GM19043 (cell line): ENCODE measurements at regions not wholly inside any gene's neighbourhood (a gene's known extent, or its start where the extent isn't known, plus 50 kb on each side); places are given as distances from the start of the nearest gene placed in this dataset.
"Not testable (repeated sequence)": the region's sequence is repeated elsewhere in the genome, so short reads cannot be mapped to it uniquely, and the experiment has no call there.

ENCODE experiments used
- ATAC-seq: cut with Tn5 transposase; IDR thresholded peaks from one replicate; pipeline ENCODE4 v1.9.1; 2021; ENCODE audit warnings: low read depth; ENCODE audit not compliant: unreplicated experiment

DNA sequence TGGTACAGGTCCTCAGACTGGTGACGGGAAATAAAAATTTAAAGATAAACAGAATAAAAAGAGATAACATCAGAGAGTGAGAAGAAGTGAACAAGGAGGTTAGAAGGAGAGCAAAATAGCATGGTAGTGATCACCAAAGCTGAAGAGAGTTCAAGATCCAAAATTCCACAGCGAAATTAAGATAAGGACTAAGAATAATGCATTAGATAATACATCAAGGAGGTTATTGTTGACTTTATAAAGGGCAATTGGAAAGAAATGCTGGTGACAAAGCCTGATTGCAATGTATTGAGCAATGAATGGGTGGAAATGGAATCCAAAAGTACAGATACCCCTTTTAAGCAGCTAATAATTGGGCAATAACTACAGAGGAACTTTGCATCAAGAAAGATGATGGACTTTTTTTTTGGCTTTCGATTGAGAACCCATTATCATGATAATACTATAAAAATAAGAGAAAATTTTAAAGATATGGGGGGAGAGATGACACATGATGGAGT is 101.6 kb upstream of the MAP9 start:
- no peak for ATAC-seq

DNA sequence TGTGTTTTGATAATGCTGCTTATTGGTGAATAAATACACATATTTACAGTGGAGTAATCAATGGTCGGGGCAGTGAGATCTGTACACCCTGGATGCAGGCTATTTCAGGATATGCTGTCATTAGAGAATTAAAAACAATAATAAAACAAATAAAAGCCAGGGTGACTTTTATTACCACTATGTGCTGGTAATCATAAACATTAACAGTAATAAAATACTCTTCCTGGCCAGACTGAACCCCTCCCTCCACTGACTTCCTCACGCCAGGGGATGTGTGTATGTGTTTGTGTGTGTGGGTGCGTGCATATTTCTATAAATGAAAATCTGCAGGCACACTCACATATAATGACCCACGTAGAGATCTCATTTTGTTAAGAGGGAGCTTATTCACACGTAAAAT is 98.0 kb upstream of the MAP9 start:
- no peak for ATAC-seq

DNA sequence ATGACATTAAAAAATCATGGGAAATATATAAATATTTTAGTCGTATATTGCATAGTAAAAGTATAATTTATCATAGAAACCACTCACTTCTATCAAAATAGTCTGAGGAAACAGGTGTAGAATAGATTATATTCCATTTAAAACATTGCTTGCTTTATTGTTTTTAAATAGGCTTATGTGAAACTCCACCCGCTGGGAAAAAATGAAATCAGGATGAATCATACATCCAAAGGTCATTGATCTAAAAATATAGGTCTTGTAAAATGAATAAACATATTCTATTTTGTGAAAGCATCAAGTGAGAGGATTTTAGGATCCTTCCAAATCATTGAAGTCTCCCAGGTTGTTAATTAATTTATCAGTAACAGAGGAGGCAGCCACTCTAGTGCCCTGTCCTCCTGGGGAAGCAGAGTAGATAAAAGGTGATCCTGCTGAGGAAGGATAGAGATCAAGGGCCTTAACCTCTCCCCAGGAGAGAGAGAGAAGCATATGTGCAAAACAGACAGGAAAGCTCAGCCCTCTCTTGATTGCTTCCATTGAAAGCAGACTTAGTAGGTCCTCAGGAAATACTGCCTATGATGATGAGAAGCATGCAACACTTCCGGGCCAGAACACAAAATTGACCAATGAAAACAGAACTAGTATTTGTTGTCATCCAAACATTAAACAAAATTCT is 96.8 kb upstream of the MAP9 start:
- no peak for ATAC-seq

DNA sequence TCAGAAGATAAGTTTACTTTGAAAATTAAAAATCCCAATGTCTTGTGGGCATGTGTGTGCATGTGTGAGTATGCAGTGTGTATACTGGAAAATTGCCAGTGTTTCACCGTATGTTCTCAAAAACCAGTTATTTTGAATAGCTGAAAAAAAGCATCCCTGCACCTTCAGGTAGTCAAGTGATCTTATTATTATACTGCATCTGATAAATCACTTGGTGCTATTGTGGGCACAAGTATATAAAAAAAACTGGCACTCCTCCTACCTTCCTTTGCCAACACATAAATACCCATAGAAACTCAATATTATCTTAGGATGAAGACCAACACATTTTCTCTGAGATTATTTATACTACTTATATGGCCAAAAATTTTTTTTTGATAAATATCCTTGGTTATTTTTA is 91.5 kb upstream of the MAP9 start:
- no peak for ATAC-seq

DNA sequence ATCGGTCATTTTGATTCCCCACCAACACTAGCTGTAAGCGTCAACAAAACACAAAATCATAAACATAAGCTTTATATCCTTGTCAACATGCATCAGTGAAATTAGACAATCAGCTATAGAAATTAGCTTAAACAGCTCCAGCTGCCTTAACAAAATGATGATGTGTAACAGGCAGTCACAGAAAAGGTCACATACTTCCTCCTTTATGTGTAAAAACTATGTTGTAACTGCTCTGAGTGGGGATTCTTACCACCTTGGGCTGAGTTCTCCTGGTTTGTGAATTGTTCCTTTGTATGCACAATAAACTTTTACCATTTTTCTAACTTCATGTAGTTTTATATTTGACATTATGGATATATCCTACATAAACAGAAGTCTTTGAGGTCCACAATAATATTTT is 73.9 kb upstream of the MAP9 start:
- no peak for ATAC-seq

DNA sequence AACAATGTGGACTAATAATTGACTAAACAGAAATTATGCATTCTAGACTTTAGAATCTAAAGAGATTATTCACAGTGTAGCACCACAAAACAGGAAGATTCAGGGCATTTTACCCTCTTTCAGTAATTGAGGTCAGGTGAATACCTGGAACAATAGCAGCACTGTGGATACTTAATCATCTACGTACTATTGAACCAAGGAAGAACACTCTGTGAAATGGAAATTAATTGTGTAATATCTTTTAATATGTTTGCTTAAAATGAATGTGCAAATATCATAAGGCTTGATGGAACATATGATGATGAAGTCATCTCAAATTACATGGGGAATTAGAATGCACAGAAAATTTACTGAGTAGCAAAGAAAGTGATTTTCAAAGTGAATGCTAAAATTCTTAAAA is 68.5 kb upstream of the MAP9 start:
- no peak for ATAC-seq

DNA sequence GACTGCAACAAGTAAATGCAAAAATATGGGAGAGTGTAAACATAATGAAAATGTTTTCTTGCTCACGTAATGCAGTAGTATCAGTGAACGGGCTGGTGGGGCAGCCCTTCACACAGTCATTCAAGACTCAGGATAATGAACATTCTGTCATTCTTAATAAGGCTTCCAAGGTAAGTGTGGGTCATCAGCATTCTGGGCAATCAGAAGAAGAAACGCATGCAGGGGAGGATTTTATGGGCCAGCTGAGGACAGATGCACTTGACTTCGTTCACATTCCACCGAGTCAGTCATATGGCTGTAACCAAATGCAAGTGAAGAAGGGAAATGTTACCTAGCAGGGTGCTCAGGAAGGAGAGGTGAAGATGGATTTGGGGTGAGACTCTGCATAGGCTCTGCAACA is 68.0 kb upstream of the MAP9 start:
- no peak for ATAC-seq

DNA sequence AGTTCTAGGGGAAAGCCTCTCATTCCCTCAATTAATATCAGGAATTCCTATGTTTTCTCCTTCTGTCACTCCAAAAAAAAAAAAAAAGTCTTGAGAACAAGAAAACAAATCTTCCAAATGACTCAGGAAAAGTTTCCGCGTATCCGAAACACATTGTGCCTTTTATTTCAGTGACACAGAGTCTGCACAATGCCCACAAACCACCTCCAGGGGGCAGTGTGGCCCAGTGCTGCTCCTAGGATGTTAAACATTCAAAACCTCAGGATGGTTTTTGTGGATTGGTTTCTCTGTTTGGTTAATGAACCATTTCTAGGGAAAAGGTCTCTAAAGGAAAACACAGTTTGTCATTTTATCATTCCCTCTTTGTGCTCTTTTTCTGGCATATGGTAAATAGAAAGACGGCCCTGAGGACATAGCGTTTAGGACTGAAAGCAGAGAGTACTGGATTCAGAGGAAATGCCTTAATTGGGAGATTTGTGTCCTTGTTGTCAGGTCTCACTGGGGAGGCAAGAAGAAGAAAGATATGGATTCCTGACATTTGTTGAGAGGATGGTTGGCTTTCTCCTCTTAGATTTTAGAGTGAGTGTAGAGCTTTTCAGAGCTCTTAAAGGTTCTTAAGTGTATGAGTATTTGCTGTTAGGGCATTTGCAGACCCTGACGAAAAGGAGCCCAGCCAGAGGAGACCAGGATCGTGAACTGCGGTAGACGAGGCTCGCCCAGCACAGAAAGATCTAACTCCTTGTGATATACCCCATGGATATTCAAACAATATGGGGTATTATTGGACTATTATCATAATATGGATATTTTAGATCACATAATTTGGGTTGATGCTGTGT is 65.7 kb upstream of the MAP9 start:
- ATAC-seq, result peak; percentile 88

DNA sequence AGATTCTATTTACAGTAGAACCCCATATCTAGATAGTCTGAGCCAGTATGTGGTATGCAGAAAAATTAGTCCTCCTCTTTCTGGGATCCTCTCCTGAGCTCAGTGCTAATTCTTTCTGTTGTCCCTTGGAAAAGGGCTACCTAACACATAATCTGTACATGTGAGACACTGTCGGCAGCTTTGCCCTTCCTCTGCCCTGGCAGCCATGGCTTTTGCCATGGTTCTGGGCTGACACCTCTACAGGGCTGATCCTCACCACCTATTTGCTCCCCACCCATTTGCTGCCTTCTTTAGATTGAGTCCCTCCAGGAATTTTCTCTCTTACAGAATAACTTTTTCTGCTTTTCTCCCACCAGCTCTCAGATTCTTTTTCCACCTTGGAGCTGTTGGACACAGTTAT is 64.7 kb upstream of the MAP9 start:
- no peak for ATAC-seq

DNA sequence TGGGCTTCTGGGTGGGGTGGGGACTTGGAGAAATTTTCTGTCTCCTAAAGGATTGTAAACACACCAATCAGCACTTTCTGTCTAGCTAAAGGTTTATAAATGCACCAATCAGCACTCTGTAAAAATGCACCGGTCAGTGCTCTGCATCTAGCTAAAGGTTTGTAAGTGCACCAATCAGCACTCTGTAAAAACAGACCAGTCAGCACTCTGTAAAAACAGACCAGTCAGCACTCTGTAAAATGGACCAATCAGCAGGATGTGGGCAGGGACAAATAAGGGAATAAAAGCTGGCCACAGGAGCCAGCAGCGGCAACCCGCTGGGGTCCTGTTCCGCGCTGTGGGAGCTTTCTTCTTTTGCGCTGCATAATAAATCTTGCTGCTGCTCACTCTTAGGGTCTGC is 63.0 kb upstream of the MAP9 start:
- not testable (repeated sequence) for ATAC-seq

DNA sequence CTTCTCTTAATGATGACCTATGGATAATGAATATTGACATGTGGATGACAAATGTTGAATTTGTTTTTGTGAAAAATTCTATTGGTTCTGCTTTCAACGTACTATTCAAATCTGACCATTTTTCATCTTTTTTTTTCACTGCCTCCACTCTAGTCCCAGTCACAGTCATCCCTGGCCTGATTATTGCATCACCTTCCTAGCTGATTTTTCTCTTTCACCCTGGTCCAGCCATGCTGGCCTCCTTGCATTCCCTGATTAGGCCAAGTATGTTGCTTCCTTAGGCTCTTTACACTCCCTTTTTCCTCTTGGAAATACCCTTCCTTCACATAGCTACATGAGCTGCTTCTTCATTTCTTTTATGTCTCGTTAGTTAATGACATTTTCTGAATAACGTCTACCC is 58.1 kb upstream of the MAP9 start:
- ATAC-seq, result no peak

DNA sequence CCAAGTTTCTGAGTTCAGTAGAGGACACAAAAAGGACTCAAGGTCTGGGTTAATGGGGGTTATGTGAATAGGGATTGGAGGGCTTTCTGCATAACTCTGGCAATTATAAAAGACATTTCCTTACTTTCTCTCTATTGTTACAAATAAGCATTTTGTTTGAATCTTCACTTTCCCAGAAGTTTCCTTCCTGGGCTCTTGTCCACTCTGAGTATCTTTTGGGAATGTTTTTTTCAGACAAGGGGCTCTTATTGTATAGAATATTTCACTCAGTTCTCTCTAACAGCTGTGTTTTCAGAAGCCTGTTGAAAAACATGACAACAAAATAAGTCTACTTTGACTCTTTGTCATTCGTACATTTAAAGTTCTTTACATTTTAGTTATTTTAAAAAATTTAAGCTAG is 57.6 kb upstream of the MAP9 start:
- ATAC-seq, result no peak

DNA sequence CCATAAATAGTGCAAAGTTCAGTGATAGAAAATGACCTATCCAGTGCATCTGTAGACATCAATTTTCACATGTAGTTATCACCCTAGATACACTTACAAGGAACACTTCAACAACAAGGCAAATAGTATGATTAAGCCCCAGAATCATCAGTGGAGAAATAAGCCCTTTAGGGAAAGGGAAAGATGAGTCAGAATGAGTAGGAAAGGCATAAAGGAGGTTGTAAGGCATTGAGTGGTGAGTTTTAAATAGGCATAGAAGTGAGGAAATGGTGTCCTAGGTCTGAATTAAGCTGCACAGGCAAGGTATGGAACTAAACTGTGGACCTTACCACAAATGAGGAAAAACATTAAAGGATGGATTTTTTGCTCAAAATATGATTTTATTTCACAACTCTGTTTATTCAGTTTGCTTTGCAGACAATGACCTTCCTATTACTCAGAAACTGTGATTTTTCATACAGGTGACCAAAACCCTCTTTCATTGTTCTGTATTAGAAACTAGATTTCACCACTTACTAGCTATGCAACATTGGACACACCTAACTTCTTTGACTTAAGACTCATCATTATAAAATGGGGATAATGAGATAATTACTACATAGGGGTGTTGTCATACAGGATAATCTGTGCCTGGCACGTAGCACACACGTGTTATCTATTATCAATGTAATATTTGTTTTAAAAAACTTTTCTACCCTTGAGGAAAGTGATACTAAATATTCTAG is 57.0 kb upstream of the MAP9 start:
- ATAC-seq, result no peak

DNA sequence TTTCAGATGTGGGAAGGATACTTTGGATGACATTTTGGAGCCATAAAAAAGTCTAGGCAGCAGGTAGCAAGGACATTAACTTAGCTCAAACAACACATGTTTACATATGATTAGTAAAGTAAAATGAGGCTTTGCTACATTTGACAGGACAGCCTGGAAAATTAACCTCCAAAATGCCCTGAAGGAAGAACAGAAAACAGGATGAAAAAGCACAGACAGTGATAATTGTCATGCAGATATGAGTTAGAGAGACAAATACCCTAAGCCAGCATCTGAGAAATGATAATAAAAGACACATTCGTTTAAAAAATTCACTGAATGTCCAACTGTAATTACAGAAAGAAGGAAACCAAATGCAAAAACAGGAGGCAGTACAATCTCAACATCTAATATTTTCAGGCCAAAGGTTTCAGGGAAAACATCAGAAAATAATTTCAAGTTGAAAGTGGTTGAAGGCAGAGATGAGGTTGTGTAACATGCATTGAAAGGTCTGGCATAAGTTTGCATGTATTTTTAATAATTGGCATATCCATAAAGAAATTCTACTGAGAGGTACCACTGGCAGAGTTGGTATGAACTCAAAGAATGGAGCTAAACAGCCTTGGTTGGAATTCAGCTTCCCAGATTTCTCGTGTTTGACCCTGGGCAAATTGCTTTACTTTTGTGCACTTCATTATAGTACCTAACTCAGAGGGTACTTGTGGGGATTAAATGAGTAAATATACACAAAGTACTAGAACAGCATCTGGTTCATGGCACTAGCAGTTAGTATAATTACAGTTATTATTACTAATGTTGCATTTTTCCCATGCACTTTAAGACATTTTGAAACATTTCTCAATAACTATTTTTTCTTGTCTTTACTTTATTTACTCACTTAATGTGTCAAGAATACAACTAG is 54.4 kb upstream of the MAP9 start:
- no peak for ATAC-seq

DNA sequence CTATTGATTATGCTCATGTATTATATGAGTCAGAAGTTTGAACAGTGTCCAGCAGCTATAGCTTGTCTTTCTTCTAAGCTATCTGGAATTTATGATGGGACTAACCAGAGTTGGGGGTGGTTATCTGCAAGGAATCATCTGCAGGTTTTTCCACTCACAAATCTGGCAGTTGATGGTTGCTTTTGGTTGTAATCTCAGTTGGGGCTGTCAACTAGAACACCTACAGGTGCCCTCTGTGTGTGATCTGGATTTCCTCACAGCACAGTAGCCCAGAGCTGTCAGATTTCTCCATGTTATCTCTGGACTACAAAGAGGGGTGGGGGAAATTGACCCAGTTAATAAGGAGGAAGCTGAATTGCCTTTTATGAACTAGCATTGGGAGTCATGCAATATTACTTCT is 51.4 kb upstream of the MAP9 start:
- ATAC-seq, result no peak

DNA sequence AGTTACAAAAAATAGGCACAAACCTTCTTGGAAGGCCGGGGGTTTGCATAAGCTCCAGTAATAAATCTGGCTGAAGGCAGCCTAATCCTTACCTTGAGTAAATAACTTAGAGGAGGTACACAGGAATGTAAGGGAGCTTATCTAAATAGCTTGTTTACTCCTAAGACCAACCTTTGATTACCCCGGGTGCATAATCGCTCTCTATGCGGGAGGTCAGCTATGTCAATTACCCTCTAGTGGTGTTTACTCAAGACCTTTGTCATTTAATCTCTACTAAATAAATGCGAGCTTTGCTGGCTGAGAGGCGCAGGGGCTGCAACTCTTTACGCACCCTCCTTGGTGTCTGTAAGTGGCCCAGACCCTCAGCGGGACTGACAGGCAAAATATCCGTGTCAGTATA is 50.2 kb upstream of the MAP9 start:
- no peak for ATAC-seq
